ENCODE measurements at regions not wholly inside any gene's neighbourhood (a gene's known extent, or its start where the extent isn't known, plus 50 kb on each side); places are given as distances from the start of the nearest gene placed in this dataset.

- TF ChIP-seq CTCF (conservative IDR thresholded peaks at IDR 0.05; ENCODE audit: low read length) = no peak
- TF ChIP-seq EZH2phosphoT487 (IDR thresholded peaks at IDR 0.05; ENCODE audit: borderline replicate concordance) = no peak
These were observed 129.1 kb downstream of the MACROH2A1 start for GRCh38 chr5:135269931-135270421.
